Neural cell (in vitro differentiated cells): ENCODE measurements at regions not wholly inside any gene's neighbourhood (a gene's known extent, or its start where the extent isn't known, plus 50 kb on each side); places are given as distances from the start of the nearest gene placed in this dataset.

ENCODE experiments used
- EZH2 ChIP-seq: fragments of 200-600, 300-800 bp; shearing (Covaris generic), sonication (generic); IDR thresholded peaks from 2 replicates; pipeline ENCODE4 v1.6.1; 2014; ENCODE audit warnings: antibody characterized with exemption, low read length, borderline replicate concordance, mild to moderate bottlenecking; ENCODE audit not compliant: insufficient read depth, poor library complexity, severe bottlenecking
- TAF1 ChIP-seq: IDR thresholded peaks from 2 replicates; pipeline ENCODE4 v1.6.1; 2012; ENCODE audit warnings: low read depth
- TF ChIP-seq, protein P1 (sequence below): fragments of 450-650 bp; IDR thresholded peaks from 2 replicates; pipeline ENCODE4 v1.5.1; 2014; ENCODE audit warnings: antibody characterized with exemption, mild to moderate bottlenecking, moderate library complexity; ENCODE audit not compliant: poor library complexity, severe bottlenecking

- TF ChIP-seq, protein P1, sequence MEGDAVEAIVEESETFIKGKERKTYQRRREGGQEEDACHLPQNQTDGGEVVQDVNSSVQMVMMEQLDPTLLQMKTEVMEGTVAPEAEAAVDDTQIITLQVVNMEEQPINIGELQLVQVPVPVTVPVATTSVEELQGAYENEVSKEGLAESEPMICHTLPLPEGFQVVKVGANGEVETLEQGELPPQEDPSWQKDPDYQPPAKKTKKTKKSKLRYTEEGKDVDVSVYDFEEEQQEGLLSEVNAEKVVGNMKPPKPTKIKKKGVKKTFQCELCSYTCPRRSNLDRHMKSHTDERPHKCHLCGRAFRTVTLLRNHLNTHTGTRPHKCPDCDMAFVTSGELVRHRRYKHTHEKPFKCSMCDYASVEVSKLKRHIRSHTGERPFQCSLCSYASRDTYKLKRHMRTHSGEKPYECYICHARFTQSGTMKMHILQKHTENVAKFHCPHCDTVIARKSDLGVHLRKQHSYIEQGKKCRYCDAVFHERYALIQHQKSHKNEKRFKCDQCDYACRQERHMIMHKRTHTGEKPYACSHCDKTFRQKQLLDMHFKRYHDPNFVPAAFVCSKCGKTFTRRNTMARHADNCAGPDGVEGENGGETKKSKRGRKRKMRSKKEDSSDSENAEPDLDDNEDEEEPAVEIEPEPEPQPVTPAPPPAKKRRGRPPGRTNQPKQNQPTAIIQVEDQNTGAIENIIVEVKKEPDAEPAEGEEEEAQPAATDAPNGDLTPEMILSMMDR: no peak
- TF ChIP-seq TAF1 (no peak), EZH2 (no peak)
These were observed 153.7 kb upstream of the OLIG3 start for GRCh38 chr6:137647762-137648447.
